HG03045 (cell line): ENCODE measurements at regions not wholly inside any gene's neighbourhood (a gene's known extent, or its start where the extent isn't known, plus 50 kb on each side); places are given as distances from the start of the nearest gene placed in this dataset.
"Not testable (repeated sequence)": the region's sequence is repeated elsewhere in the genome, so short reads cannot be mapped to it uniquely, and the experiment has no call there.

Source experiments
- ATAC-seq: cut with Tn5 transposase; IDR thresholded peaks from one replicate; pipeline ENCODE4 v1.9.1; 2021; ENCODE audit warnings: mild to moderate bottlenecking, moderate library complexity; ENCODE audit not compliant: unreplicated experiment

- ATAC-seq, result not testable (repeated sequence)
These were observed 138.4 kb downstream of the KCNJ12 start for GRCh38 chr17:21514567-21514966.

GRCh38 chr17:21517538-21518293, 141.6 kb downstream of the KCNJ12 start:
- ATAC-seq, result no peak

GRCh38 chr17:21522755-21523336, 146.7 kb downstream of the KCNJ12 start:
- no peak for ATAC-seq

DNA sequence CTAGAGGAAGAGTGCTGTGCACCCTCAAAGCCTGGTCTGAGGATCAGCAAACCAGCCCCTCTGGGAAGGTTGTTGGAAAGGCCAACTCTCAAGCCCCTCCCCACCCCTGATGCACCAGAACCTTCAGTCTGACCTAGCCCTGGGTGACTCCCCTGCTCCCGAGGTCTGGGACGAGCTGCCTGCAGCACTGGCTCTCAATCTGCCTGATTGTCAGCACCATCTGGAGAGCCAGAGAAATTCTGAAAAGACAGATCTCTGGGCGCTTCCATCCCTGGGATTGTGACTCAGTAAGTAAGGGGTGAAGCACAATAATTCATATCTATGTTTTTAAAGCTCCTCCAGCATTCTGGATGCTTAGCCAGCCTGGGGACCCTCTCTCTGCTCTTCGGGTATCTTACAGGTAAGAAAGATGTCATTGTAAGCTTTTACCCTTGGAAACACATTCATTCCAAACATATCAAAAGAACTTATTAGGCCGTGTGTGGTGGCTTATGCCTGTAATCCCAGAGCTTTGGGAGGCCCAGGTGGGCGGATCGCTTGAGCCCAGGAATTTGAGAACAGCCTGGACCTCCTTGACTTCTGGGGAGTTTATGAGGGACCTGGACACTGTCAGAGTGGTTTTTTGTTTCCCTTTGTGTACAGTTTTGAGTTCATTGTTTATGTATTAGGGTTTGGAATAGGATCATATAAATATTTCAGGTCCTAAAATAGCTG, 147.5 kb downstream of the KCNJ12 start:
- ATAC-seq, result no peak

GRCh38 chr17:21524211-21524591, 148.0 kb downstream of the KCNJ12 start:
- ATAC-seq, result no peak

- ATAC-seq, result no peak
These were observed 149.4 kb downstream of the KCNJ12 start for GRCh38 chr17:21525464-21526130.

GRCh38 chr17:21528031-21528695, 152.0 kb downstream of the KCNJ12 start:
- no peak for ATAC-seq

DNA sequence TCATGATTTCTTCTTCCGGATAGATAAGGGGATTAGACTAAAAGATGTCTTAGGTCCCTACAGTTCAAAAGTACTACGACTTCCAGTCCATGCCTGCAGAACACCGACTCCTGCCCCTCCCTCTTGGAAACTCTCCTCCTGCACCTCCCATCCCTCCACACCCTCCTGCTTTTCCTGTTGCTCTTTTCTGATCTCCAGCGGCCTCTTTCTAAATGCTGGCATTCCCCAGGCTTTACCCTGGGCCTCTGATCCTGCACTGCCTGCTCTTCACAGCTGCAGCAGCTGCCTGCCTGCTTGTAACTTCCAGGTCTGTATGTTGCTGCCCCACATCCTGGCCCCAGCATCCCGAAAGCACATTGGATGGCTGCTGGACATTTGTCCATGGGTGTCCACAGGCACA, 154.2 kb downstream of the KCNJ12 start:
- no peak for ATAC-seq

DNA sequence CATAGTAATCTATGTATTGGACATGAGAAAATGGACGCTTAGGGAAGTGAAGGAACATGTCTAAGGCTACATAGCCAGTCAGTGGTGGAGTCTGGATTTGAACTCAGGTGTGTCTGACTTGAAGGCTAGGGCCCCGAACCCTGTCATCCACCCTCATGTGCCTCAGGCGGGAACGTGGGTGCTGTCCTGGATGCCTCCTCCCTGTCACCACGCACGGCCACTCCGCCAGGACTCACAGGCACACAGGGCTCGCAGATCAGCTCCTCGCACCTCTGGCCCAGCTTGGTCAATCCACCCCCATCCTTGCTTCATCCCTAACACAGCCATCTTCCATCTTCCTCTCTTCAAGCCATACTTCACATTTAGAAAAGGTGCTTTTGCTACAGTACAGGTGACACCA, 154.7 kb downstream of the KCNJ12 start:
- no peak for ATAC-seq

DNA sequence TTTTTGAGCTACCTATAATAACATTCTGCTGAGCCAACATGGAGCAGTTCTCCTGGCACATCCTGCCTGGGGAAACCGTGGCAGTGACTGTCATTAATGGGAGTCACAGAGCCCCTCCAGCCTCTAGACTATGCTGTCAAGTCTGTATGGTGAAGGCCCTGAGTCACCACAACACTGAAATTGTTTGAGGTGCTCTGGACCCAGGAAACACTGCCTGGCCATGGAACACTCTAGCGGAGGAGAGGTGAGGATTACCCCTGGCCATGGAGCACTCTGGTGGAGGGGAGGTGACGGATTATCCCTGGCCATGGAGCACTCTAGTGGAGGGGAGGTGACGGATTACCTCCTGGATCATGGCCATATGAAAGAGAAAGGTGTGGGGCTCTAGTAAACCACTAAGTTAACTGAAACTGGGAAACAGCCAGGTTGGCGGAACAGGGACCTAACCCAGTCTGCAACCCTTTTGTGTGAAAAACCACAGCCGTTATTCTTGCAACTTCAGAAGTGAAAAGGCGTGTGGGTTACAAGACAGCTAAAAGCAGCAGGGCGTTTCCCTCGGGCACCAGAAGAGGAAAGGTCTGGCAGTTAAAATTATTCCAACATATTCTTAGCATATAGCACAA, 156.7 kb downstream of the KCNJ12 start:
- ATAC-seq, result no peak

DNA sequence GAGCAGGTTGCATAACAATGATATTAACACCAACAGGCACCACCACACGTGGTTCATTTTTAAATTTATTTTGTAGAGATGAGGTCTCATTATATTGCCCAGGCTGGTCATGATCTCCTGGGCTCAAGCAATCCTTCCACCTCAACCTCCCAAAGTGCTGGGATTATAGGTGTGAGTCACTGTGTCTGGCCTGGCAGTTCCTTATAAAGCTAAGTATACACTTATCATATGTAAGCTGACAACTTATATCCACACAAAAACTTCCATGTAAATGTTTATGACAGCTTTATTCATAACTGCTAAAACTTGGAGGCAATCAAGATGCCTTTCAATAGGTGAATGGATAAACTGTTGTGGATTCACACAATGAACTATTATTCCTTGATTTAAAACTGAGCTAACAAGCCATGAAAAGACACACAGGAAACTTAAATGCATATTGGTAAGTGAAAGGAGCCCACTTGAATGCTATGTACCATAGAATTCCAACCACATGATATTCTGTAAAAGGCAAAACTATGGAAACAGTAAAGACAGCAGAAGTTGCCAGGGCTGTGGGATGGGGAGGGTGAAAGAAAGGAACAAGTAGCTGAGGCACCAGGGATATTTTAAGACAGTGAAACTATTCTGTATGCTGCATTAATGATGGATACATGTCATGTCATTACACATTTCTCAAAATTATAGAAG, 156.5 kb upstream of the KCNJ18 start:
- ATAC-seq, result no peak

GRCh38 chr17:21537302-21537701, 155.0 kb upstream of the KCNJ18 start:
- no peak for ATAC-seq

DNA sequence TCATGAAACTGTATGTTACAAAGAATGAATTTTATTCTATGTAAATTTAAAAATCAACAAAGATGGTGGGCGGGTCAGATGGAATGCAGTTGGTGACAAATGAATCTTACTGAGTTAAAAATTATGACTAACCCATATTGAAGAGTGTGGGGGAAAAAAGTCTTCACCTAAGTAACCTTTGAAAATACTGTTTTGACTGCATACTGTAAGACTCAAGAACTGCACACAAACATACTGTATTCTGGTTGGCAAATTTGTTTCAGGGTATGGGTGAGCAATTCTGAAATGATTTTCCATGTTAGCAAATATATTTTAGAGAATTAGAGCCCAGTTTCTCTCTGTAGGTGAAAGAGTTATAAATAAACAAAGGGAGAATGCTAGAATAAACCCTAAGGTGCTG, 153.7 kb upstream of the KCNJ18 start:
- ATAC-seq, result no peak

GRCh38 chr17:21539146-21539545, 153.2 kb upstream of the KCNJ18 start:
- ATAC-seq, result no peak

GRCh38 chr17:21540502-21540901, 151.8 kb upstream of the KCNJ18 start:
- no peak for ATAC-seq

DNA sequence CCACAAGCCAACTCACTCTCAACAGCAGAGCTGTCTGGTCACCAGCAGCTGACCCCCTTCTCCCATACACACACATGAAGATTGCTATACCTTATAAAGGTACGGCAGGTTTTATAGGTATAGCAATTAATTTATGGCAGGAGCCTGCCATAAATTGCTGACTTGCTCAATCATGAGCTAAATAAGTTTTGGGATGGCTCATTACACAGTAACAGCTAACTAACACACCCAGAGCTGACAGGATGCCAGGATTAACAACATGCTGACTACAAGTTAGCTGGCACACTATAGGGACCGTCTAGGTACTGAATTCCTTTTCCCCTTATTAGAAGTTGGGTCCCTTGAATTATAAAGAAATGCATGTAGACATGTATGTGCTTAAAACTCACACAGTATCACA, 150.3 kb upstream of the KCNJ18 start:
- ATAC-seq, result no peak

- no peak for ATAC-seq
These were observed 149.3 kb upstream of the KCNJ18 start for GRCh38 chr17:21542991-21543390.

GRCh38 chr17:21545064-21545463, 147.3 kb upstream of the KCNJ18 start:
- no peak for ATAC-seq

DNA sequence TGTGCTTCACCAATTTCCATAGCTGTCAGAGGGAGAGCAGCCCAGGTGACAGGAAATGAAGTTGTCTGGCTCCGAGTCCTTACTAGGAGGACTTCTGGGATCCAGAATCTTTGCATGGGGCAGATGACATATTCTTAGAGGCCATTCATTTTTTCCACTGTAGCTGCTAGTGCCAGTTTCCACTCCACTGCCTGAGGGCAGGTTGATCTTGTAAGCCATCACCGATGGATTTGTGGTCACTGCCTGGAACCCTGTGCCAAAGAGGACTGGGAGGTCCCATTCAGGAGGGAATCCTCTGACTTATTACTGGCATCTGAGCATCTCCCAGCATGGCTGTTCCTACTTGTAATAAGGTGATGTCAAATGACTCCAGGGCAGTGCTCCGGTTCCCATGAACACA, 144.1 kb upstream of the KCNJ18 start:
- ATAC-seq, result no peak

- ATAC-seq, result no peak
These were observed 143.1 kb upstream of the KCNJ18 start for GRCh38 chr17:21549107-21549687.
